ENCODE measurements at regions not wholly inside any gene's neighbourhood (a gene's known extent, or its start where the extent isn't known, plus 50 kb on each side); places are given as distances from the start of the nearest gene placed in this dataset.
"Not testable (repeated sequence)": the region's sequence is repeated elsewhere in the genome, so short reads cannot be mapped to it uniquely, and the experiment has no call there.

DNA sequence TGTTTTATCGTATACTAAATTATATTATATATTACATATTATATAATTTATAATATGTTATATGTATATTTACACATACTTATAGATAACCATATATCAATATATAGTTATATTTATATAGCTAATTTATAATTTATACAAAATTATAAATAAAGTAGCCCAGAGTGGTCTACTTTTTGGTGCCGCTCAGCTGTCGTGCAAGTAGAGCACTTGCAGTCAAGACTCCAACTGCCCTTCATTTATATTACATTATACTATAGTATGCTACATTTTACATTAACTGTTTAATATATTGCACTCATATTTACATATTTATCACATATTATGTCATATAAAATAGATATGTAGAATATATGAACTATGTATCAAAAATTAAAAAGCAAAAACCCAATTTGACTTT, 1124.7 kb upstream of the MIR17HG start:
- DNase-seq: no peak

DNA sequence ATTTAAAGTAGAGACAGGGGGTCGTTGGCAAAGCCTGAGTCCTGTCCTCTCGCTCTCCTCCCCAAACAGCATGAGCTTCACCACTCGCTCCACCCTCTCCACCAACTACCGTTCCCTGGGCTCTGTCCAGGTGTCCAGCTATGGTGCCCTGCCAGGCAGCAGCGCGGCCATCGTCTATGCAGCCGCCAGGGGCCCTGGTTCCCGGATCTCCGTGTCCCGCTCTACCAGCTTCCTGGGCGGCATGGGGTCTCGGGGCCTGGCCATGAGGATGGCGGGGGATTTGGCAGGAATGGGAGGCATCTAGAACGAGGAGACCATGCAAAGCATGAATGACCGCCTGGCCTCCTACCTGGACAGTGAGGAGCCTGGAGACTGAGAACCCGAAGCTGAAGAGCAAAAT, 1117.2 kb upstream of the MIR17HG start:
- no peak for DNase-seq

DNA sequence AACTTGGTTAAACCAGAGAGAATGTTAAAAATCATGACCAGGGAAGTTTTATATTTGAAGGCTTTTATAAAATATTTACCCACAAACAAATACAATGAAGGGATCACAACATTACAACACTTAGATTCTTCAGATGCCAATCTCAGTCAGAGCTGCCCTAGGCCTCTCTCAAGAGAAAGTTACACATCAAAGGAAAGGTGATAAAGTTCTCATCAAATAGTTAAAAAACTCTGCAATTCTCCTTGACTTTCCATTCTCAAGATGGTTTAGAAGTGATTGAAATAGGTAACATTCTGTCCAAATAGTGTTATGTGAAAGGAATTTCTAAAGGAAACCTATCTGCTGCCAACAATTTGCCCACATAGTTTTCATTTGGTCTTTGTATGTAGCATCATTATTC, 1115.2 kb upstream of the MIR17HG start:
- DNase-seq: no peak

DNA sequence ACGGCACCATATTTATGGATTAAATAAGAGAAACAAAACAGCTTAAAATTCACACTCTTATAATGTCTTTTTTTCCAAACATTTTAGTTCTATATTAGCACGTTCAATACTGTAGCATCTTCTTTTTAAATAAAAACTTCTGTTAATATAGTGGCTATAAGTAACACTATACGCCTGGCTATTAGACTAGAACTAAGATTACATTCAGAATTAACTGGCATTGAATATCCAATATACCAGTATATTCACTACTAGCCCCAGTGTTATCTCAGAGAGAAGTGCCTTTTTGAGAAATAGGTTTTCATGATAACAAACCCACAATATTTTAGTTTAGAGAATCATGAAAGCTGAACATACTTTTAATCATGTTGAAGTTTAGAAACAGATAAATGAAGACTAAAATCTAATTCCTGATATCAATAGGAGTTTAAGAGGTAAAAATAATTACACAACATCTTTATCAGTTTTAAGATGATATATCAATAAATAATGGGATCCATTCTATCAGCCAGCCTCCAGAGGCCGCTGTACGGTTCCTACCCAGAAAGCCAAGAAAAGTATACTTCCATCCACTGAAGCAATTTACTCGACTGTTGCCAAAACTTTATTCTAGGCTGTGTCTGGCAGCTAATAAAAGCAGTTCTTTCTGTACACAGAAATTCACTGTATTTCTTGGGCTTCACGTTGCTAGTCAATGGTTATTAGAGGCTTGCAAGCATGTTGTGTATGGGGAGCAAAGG, 1113.4 kb upstream of the MIR17HG start:
- DNase-seq: no peak

DNA sequence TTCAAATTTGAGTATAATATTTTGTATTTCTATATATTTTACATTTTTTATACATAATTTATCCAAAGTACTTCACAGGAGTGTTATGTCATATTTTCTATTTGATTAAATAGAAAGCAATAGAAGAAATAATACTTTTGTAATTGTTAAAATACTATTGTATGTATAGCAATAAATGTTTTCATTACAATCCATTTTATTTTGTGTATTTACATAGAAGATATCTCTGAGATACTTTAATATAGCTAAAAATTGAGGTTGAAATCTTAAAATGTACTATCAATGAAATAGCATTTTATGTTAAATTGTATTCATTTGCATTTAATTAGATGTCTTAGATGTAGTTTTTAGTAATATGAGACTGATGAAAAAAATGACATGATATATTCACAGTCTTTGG, 1109.6 kb upstream of the MIR17HG start:
- DNase-seq: no peak

DNA sequence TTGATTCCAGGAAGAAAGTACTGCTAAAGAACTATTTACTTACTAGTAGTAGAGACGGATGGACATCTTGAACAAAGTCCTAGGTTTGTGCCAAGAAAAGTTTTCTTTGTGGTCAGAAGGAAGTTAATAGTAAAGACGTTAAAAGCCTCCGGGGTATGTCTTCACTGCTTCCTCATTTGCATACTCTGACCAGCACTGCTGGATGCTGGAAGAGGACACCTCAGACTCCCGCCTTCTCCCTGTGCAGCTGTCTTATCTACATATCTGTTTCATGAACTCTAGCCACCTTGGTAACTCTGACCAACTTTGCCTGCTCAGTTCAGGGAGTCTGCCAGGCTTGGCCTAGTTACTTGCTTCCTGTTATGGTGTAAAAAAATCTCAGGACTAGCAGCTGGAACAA, 1109.1 kb upstream of the MIR17HG start:
- no peak for DNase-seq

DNA sequence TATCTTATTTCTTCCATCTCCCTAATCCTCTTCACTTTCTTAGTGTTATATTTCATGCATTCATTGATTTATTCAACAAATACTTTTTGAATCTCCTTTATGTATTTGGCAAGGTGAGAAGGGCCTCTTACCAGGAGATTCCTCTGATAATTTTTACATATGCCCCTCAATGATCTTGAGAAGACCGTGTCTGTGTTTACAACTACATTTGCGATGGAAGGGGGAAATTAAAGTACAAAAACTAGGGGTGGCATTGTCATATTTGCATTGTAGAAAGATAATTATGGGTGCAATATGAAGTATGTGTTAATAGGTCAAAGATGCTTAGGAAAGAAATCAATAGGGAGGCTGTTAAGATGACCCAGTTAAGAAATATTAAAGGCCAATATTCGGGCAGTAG, 1108.4 kb upstream of the MIR17HG start:
- no peak for DNase-seq

DNA sequence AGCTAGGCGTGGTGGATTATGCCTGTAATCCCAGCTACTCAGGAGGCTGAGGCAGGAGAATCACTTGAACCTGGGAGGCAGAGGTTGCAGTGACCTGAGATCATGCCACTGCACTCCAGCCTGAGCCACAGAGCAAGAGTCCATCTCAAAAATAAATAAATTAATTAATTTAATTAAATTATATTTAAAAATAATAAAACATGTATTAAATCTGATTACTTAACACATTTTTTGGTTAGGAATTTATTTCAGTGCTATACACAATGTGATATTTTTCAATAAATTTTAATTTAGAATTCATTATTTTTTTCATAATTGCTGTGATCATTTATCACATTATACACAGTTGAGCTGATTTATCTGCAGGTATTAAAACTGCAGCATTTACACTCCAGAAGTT, 1101.5 kb upstream of the MIR17HG start:
- no peak for DNase-seq

DNA sequence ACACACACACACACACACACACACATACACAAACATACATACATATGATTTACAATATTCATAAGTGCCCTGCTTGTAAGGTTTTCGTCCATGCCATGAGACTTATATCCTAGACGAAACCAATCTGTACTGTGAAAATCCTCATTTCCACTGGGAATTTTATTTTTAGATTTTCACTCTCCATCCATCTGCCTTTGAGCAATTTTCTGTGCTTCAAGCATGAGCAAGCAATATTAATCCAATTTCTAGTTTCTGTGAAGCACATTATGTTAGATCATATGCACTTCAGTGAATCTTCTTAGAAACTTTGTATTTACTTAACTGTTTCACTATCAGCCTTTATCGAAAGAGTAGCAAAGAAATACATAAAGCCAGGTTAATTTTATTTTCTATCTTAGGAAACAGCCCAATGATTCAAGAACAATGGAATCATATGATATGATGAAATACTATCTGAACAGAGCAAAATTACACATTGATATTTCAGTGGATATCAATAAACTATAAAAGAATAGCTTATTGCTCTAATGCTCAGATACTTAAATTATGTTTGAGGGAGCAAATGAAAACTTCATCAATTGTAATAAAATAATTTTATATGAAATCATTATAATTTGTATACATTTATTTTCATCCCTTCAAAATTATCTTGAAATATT, 1100.7 kb upstream of the MIR17HG start:
- no peak for DNase-seq

DNA sequence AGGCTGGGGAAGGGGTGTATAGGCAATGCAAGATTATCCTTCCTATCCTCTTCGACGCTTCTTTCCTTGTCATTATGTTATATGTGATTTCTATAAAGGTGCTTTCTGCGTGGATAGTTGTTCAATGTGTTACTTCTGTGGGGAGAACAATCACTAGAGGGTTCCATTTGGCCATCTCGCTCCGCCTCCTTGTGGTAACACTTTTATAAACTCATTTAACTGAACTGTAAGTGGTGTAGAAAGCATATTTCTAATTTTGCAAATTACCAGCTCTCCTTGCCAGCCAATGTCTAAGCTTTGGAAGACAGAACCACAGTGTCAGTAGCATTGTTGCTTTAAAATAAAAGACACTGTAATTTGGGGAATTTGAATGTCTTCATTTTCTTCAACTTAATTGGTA, 1093.7 kb upstream of the MIR17HG start:
- no peak for DNase-seq

DNA sequence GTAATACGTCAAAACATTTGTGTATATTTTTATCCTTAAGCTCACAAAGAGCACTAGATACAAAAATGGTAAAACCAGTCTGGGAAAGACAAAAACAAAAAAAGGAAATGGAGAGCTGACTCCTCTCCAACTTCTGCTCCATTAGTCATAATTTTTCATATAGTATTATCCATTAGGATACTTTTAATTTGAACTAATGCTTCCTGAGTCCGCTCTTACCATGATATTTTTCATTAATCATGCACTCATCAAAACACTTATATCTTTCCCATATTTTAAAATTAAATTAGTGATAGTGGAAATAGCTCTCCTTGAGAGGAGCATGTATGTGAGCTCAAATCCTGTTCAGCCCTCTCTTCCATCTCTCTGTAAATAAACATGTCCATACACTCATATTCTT, 1093.0 kb upstream of the MIR17HG start:
- DNase-seq: no peak

DNA sequence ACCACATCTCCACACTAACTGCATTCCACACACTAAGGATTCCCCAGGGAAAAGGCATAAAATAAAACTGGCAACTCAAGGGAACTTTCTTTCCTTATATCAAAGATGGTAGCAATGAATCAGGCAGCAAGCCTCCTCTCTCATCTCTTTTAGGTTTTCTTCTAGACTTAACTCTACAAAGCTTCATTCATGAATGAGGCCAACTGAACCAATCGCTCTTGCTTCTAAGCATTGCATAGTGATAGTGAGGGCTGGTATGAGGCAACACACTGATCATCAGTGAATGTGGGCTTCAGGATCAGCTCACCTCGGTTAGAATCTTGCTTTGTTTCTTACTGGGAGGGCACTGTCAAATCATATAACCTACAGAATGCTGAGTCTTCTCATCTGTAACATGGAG, 1090.7 kb upstream of the MIR17HG start:
- no peak for DNase-seq

DNA sequence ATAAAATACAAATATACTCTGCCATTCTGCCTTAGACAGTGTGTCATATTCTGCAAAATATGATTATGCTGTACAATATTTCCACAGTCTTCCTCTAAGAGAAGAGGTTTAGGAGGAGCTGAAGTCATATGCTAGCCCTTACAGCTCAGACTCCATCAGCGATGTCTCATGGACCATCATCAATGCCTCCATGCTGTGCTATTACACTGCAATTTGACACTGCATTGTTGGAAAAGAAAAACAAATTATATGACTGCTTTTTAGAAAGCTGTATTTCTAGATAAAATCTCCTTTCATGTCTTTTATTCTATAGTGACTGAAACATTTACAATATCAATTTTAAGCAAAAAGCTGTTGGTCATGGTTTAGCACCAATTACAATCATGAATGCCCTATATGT, 1089.4 kb upstream of the MIR17HG start:
- DNase-seq: no peak

DNA sequence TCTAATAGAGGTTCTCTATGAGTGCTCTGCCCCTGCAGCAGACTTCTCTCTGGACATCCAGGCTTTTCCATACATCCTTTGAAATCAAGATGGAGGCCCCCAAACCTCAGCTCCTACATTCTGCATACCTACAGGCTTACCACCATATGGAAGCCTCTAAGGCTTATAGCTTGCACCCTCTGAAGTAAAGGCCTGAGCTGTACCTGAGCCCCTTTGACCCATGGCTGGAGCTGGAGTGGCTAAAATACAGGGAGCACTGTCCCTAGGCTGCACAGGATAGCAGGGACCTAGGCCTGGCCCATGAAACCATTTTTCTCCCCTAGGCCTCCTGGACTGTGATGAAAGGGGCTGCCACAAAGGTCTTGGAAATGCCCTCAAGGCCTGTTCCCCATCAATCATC, 1086.1 kb upstream of the MIR17HG start:
- no peak for DNase-seq

DNA sequence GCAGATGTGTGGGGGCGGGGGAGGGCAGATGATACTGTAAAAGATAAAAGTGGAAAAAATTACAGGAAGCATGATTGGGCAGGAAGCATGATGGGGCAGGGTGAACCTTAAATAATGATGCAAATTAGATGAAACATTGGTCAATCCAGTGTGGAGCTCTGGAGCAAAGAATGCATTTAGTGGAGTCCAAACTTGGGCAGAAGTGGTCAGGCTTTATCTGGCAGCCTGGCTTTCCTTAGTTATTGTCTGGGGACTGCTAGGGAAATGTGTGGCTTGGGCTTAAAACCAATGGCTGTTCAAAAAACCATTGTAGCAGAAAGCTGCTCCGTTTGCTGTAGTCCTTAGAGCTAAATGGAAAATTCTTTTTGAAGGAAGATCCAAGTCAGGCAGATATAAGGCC, 1077.3 kb upstream of the MIR17HG start:
- no peak for DNase-seq

DNA sequence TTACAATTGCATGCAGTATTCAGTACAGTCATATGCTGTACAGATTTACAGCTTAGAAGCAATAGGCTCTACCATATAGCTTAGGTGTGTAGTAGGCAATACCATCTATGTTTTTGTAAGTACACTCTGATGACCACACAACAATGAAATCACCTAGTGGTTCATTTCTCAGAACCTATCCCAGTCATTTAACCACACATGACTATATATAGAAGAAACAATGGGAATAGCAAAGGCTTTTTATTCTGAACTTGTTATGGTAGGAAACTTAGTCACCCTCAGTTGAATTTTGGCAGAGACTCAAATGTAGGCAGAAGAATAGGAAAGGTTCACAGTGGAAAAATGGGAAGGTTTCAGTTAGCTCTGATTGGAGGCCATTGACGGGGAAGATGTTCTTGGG, 1075.1 kb upstream of the MIR17HG start:
- DNase-seq: peak in 1 of 2 experiments; percentile 2

DNA sequence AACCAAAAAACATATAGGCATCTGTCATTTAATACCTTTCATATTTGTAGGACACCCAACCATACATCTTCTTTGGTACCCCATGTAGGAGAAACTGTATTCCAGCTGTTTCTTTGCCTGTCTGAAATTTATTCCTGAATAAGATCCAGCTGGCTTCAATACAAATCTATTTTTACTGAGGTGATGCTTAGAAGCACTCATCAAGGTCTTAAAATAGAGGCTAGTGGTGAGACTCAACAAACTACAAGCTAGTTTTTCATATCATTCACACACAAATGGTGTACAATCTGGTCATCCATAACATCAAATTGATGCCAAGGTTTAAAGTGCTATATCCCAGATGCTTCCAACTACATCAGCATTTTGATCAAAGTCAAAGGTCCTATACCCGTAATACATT, 1071.3 kb upstream of the MIR17HG start:
- DNase-seq: no peak

DNA sequence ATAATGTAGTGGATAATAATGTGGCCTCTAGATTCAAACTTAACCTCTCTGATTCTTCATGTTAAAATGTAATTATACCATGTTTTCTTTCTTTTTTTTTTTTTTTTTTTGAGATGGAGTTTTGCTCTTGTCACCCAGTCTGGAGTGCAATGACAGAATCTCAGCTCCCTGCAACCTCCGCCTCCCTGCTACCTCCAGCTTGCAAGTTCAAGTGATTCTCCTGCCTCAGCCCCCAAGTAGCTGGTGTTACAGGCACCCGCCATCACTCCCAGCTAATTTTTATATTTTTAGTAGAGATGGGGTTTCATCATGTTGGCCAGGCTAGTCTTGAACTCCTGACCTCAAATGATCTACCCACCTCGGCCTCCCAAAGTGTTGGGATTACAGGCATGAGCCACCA, 1069.3 kb upstream of the MIR17HG start:
- DNase-seq: not testable (repeated sequence)

DNA sequence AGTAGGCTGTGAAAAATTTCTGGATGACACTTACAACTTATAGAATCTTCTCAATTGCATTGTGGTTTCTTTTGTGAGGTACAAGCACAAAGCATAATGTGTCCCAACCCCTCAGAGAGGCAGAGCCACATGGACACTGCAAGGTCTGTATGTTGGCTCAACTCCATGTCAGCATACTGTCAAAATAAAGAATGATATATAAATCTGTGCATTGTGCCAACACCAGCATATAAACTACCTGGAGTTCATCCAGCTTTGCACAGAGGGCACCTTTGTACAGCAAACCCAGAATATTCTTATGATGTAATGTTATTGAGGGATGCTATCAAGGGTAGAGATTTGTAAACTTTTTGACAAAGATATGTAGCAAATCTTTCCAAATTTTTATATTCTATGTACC, 1065.8 kb upstream of the MIR17HG start:
- DNase-seq: no peak

DNA sequence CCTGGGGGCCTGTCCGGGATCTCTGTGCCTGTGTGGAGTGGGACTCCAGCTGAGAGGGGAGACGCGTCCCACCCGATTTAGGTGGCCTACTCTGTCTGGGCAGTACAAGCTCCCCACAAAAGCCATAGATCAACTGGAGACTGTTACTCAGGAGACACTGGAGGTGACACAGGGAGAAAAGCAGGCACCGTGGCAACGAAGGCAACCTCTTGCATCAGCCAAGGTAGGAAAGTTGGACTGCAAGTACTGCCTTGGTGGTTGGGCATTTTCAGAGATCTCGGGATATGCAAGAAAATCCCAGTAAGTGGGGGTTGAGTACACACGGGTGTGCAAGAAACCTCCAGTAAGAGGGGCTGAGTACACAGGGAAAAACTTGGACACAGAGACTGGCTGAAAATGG, 1060.0 kb upstream of the MIR17HG start:
- DNase-seq: no peak

DNA sequence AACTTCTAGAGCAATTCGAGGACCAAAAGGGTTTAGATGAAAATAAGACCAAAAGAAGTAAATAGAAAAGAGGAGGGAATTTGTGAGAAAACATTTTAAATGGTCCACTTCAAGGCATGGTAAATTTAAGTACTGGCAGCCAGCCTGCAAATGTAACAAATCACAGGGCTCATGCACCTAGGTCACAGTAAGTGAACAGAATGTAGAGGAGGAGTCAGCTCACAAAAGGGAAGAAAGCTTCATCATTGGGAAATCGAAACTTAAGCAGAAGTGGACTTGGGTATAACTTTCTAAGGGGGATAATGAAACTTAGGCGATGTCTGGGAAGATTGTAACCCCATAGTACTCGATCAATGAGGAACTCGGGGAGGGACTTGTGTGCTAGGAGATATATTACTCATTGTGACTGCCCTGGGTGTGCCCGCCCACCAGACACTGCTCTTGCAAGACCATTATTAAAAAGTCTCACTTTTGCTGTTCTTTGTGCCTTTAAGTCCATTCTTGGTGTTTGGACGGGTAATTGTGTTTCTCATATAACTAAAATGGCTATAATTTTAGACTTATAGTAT, 1053.6 kb upstream of the MIR17HG start:
- DNase-seq: no peak

DNA sequence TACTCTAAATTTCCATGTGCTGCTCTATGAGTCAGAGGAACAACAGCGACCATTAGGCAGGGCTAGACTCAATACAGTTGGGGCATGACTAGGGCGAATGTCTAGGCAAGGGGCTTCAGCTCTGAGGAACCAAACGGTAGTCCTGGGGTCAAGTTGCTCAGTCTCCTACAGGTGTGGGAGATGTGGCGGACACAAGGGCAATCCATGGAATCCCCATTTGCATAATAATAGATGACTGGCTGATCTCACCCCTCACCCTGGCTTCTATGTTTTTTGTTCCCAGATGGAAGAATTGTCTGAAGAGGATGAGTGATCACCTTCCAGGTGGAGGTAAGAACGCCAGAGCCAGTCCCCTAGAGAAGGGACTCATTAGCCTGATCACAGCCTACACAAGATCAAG, 1048.2 kb upstream of the MIR17HG start:
- no peak for DNase-seq

DNA sequence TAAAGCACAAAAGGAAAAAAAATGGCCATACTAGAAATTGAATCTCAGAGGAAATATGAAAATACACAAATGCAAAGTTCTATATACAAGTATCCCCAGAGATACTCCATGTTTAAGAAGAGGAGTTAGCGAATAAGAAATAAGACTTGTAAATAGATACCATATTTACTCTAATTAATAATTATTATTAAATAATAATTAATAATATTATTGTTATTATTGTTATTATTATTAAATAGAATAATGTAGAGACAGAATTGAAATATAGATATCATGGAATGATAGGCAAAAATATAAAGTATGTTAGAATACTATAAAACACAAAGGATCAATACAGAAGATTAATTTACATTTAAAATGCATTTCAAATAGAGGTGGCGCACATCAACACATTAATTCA, 1047.5 kb upstream of the MIR17HG start:
- no peak for DNase-seq

DNA sequence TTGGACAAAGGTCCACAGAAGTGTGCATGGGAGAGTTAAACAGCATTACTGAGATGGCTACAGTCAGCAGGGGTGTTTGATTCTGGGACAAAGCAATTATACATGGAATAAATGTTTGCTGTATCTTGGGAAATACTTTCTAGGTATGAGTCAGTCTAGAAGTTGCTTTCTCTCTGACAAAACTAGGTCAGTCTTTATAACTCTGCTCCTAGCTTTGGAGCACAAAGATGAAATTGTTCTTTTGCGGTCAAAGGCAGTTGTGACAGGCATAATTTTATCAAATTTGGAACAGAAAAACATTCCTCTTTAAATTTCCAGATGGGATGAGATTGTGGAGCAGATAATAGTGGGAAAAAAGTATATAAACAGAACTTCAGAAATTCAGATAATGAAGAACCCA, 1045.4 kb upstream of the MIR17HG start:
- no peak for DNase-seq

DNA sequence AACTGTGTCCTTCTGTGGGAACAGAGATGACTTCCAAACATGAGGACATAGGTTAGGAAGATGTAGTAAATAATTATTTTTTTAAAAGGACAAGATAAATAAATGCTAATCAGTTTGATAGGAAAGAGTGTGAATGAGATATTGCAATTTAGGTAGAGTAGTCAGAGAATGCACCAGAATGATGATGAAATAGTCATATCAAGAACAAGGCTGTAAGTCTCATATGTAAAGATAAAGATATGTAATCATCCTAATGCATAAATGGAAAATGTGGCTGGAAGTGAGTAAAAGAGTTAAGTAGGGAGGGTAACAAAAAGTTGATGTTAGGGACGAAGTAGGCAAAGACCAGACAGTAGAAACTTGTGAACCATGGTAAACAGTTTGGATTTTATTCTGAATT, 1041.7 kb upstream of the MIR17HG start:
- DNase-seq: no peak

Measured in SW 1271 (cell line).